ENCODE measurements at regions not wholly inside any gene's neighbourhood (a gene's known extent, or its start where the extent isn't known, plus 50 kb on each side); places are given as distances from the start of the nearest gene placed in this dataset.

- no peak for TF ChIP-seq CTCF (IDR thresholded peaks at IDR 0.05; ENCODE audit: low read depth, low read length)
- no peak for DNase-seq (ENCODE audit: extremely low read depth, low read depth)
Observed at GRCh38 chr2:185145316-185146121, 547.2 kb downstream of the ZNF804A start.

- TF ChIP-seq CTCF (IDR thresholded peaks at IDR 0.05; ENCODE audit: low read depth, low read length) = no peak
- no peak for DNase-seq (ENCODE audit: extremely low read depth, low read depth)
Observed at GRCh38 chr2:185147361-185147760, 549.0 kb downstream of the ZNF804A start.

GRCh38 chr2:185152186-185152585 lies 553.9 kb downstream of the ZNF804A start:
- no peak for TF ChIP-seq CTCF (IDR thresholded peaks at IDR 0.05; ENCODE audit: low read depth, low read length)
- DNase-seq (ENCODE audit: extremely low read depth, low read depth) = no peak

- no peak for DNase-seq (ENCODE audit: extremely low read depth, low read depth)
- no peak for TF ChIP-seq CTCF (IDR thresholded peaks at IDR 0.05; ENCODE audit: low read depth, low read length)
Observed at GRCh38 chr2:185161701-185162100, 563.4 kb downstream of the ZNF804A start.

GRCh38 chr2:185174353-185174752 lies 564.3 kb upstream of the FSIP2 start:
- no peak for DNase-seq (ENCODE audit: extremely low read depth, low read depth)

GRCh38 chr2:185179743-185180142 lies 558.9 kb upstream of the FSIP2 start:
- no peak for TF ChIP-seq CTCF (IDR thresholded peaks at IDR 0.05; ENCODE audit: low read depth, low read length)
- no peak for DNase-seq (ENCODE audit: extremely low read depth, low read depth)

More at GRCh38 chr2:185174353-185174752, 564.3 kb upstream of the FSIP2 start:
- no peak for TF ChIP-seq CTCF (IDR thresholded peaks at IDR 0.05; ENCODE audit: low read depth, low read length)

- no peak for TF ChIP-seq CTCF (IDR thresholded peaks at IDR 0.05; ENCODE audit: low read depth, low read length)
- DNase-seq (ENCODE audit: extremely low read depth, low read depth) = no peak
Observed at GRCh38 chr2:185181901-185182300, 556.7 kb upstream of the FSIP2 start.
